NOMO-1 treated with dmso at 0.1 percent for 144 hours (cell line): ENCODE measurements at regions not wholly inside any gene's neighbourhood (a gene's known extent, or its start where the extent isn't known, plus 50 kb on each side); places are given as distances from the start of the nearest gene placed in this dataset.
"Not testable (repeated sequence)": the region's sequence is repeated elsewhere in the genome, so short reads cannot be mapped to it uniquely, and the experiment has no call there.

Experiments
- DNase-seq: peaks from one replicate; lab custom pipeline; 2025; ENCODE audit not compliant: unreplicated experiment; lab: John Stamatoyannopoulos, UW

GRCh38 chr2:67895227-67895941 is 167.4 kb downstream of the C1D start:
- DNase-seq, result no peak

- no peak for DNase-seq
Observed at GRCh38 chr2:67896076-67896475, 166.7 kb downstream of the C1D start.

GRCh38 chr2:67896476-67896875 is 166.3 kb downstream of the C1D start:
- DNase-seq, result no peak

GRCh38 chr2:67898595-67898994 is 164.2 kb downstream of the C1D start:
- no peak for DNase-seq

- no peak for DNase-seq
Observed at GRCh38 chr2:67899187-67899586, 163.6 kb downstream of the C1D start.

GRCh38 chr2:67900826-67901225 is 162.0 kb downstream of the C1D start:
- DNase-seq, result no peak

- no peak for DNase-seq
Observed at GRCh38 chr2:67904566-67904965, 158.2 kb downstream of the C1D start.

GRCh38 chr2:67904966-67905365 is 157.8 kb downstream of the C1D start:
- DNase-seq, result no peak

GRCh38 chr2:67906547-67906946 is 156.3 kb downstream of the C1D start:
- not testable (repeated sequence) for DNase-seq

GRCh38 chr2:67917332-67918054 is 145.3 kb downstream of the C1D start:
- DNase-seq, result no peak

- no peak for DNase-seq
Observed at GRCh38 chr2:67918471-67918870, 144.3 kb downstream of the C1D start.

GRCh38 chr2:67919490-67919889 is 143.3 kb downstream of the C1D start:
- DNase-seq, result no peak

- DNase-seq, result no peak
Observed at GRCh38 chr2:67922080-67922785, 140.6 kb downstream of the C1D start.

- no peak for DNase-seq
Observed at GRCh38 chr2:67923696-67924095, 139.1 kb downstream of the C1D start.

GRCh38 chr2:67927501-67927900 is 135.3 kb downstream of the C1D start:
- DNase-seq, result no peak

- DNase-seq, result no peak
Observed at GRCh38 chr2:67930156-67930555, 132.6 kb downstream of the C1D start.

GRCh38 chr2:67936969-67937368 is 125.8 kb downstream of the C1D start:
- DNase-seq, result no peak

GRCh38 chr2:67938053-67938452 is 124.8 kb downstream of the C1D start:
- DNase-seq, result no peak

- DNase-seq, result no peak
Observed at GRCh38 chr2:67945056-67945455, 117.7 kb downstream of the C1D start.

- DNase-seq, result no peak
Observed at GRCh38 chr2:67945940-67946339, 116.9 kb downstream of the C1D start.

GRCh38 chr2:67948057-67948456 is 114.7 kb downstream of the C1D start:
- DNase-seq, result no peak

- no peak for DNase-seq
Observed at GRCh38 chr2:67948506-67948905, 114.3 kb downstream of the C1D start.
